GM23338 (cell line): ENCODE measurements at regions not wholly inside any gene's neighbourhood (a gene's known extent, or its start where the extent isn't known, plus 50 kb on each side); places are given as distances from the start of the nearest gene placed in this dataset.

Experiments used
- ATAC-seq: fragments of 200-7000 bp; cut with Tn5 transposase; 3 replicates; pipeline ENCODE4 v1.9.1; 2020
- DNase-seq: peaks from one replicate; pipeline ENCODE4 v3.0.0-alpha.2; 2015; ENCODE audit warnings: low spot score
- H2AFZ ChIP-seq: fragments of 200-600 bp; sonication (generic); 2 replicates; pipeline ENCODE4 v1.8.0; 2016; ENCODE audit warnings: antibody characterized with exemption, mild to moderate bottlenecking, moderate library complexity
- H3F3A ChIP-seq: fragments of 200-600 bp; sonication (generic); replicated peaks from 2 replicates; pipeline ENCODE4 v1.8.0; 2017; ENCODE audit warnings: antibody characterized with exemption, mixed run types, low read depth
- H3K27ac ChIP-seq: fragments of 200-600 bp; sonication (generic); 2 replicates; pipeline ENCODE4 v1.6.1; 2016; ENCODE audit warnings: low read depth
- H3K27me3 ChIP-seq: fragments of 200-600 bp; sonication (generic); 2 replicates; pipeline ENCODE4 v1.8.0; 2016; ENCODE audit warnings: mild to moderate bottlenecking, mixed run types, moderate library complexity; ENCODE audit not compliant: insufficient read depth
- H3K36me3 ChIP-seq: fragments of 200-600 bp; sonication (generic); 2 replicates; pipeline ENCODE4 v1.8.0; 2016; ENCODE audit warnings: mild to moderate bottlenecking; ENCODE audit not compliant: insufficient read depth
- H3K4me1 ChIP-seq: fragments of 200-600 bp; sonication (generic); 2 replicates; pipeline ENCODE4 v1.8.0; 2016; ENCODE audit warnings: mild to moderate bottlenecking, moderate library complexity; ENCODE audit not compliant: insufficient read depth
- H3K4me2 ChIP-seq: fragments of 200-600 bp; sonication (generic); 2 replicates; pipeline ENCODE4 v1.7.1; 2017; ENCODE audit warnings: mixed run types
- H3K4me3 ChIP-seq: fragments of 200-600 bp; sonication (generic); 2 replicates; pipeline ENCODE4 v1.6.1; 2016; ENCODE audit warnings: mixed run types
- H3K79me2 ChIP-seq: fragments of 200-600 bp; sonication (generic); replicated peaks from 2 replicates; pipeline ENCODE4 v1.8.0; 2017; ENCODE audit warnings: mild to moderate bottlenecking; ENCODE audit not compliant: insufficient read depth
- H3K9me2 ChIP-seq: fragments of 200-600 bp; sonication (generic); 2 replicates; pipeline ENCODE4 v1.8.0; 2017; ENCODE audit not compliant: insufficient read depth
- H4K20me1 ChIP-seq: fragments of 200-600 bp; sonication (generic); replicated peaks from 2 replicates; pipeline ENCODE4 v1.8.0; 2017; ENCODE audit warnings: mild to moderate bottlenecking; ENCODE audit not compliant: insufficient read depth
- H3K27ac Mint-ChIP-seq: 2 replicates; pipeline ENCODE4 v1.8.0; 2020; ENCODE audit warnings: inconsistent platforms, mild to moderate bottlenecking, moderate library complexity, mixed read lengths
- H3K27me3 Mint-ChIP-seq: 3 replicates; pipeline ENCODE4 v1.8.0; 2022; ENCODE audit warnings: low read depth, mild to moderate bottlenecking, moderate library complexity, mixed read lengths, inconsistent platforms; ENCODE audit not compliant: insufficient read depth, poor library complexity
- H3K36me3 Mint-ChIP-seq: 3 replicates; pipeline ENCODE4 v1.8.0; 2021; ENCODE audit warnings: low read depth, mild to moderate bottlenecking, inconsistent platforms, moderate library complexity, mixed read lengths
- H3K4me1 Mint-ChIP-seq: 3 replicates; pipeline ENCODE4 v1.8.0; 2020; ENCODE audit warnings: mild to moderate bottlenecking, inconsistent platforms, mixed read lengths
- H3K4me3 Mint-ChIP-seq: 3 replicates; pipeline ENCODE4 v1.8.0; 2021; ENCODE audit warnings: moderate library complexity, mild to moderate bottlenecking, inconsistent platforms, mixed read lengths
- H3K9me3 Mint-ChIP-seq: 3 replicates; pipeline ENCODE4 v1.8.0; 2020; ENCODE audit warnings: moderate library complexity, mild to moderate bottlenecking, inconsistent platforms, mixed read lengths
- EZH2 ChIP-seq: fragments of 200-600 bp; sonication (generic); IDR thresholded peaks from one replicate; pipeline ENCODE4 v1.8.0; 2017; ENCODE audit warnings: antibody characterized with exemption, mild to moderate bottlenecking, low read depth; ENCODE audit not compliant: unreplicated experiment
- EZH2phosphoT487 ChIP-seq: fragments of 200-600 bp; sonication (generic); IDR thresholded peaks from one replicate; pipeline ENCODE4 v1.8.1; 2018; ENCODE audit warnings: antibody characterized with exemption; ENCODE audit not compliant: unreplicated experiment
- JUNB ChIP-seq: IDR thresholded peaks from one replicate; pipeline ENCODE4 v1.6.1; 2016; ENCODE audit warnings: antibody characterized with exemption; ENCODE audit not compliant: unreplicated experiment
- NANOG ChIP-seq: IDR thresholded peaks from 2 replicates; pipeline ENCODE4 v1.6.1; 2016; ENCODE audit warnings: antibody characterized with exemption, borderline replicate concordance
- POLR2AphosphoS5 ChIP-seq: IDR thresholded peaks from 2 replicates; pipeline ENCODE4 v1.6.1; 2016; ENCODE audit warnings: antibody characterized with exemption, low read depth
- ZNF114 ChIP-seq: fragments of 250-450 bp; sonication (Bioruptor Pico); IDR thresholded peaks from 2 replicates; pipeline ENCODE4 v1.5.0; 2020; ENCODE audit warnings: mild to moderate bottlenecking, moderate library complexity
- ZNF331 ChIP-seq: fragments of 250-450 bp; sonication (Bioruptor Pico); IDR thresholded peaks from 2 replicates; pipeline ENCODE4 v1.5.0; 2020; ENCODE audit warnings: low read depth, mild to moderate bottlenecking, moderate library complexity
- TF ChIP-seq, protein P1 (sequence below): IDR thresholded peaks from one replicate; pipeline ENCODE4 v1.6.1; 2018; ENCODE audit warnings: antibody characterized with exemption; ENCODE audit not compliant: unreplicated experiment
- TF ChIP-seq, protein P2 (sequence below): IDR thresholded peaks from 2 replicates; pipeline ENCODE4 v1.6.1; 2016; ENCODE audit warnings: antibody characterized with exemption
- TF ChIP-seq, protein P3 (sequence below), 2 experiments: fragments of 200-600 bp in 1 of 2; sonication (generic) in 1 of 2; conservative IDR thresholded peaks; 2 replicates each; pipeline versions ENCODE4 v1.5.1 to v1.6.1; 2016 to 2017; ENCODE audit warnings: antibody characterized with exemption in 2 of 2, low read depth in 2 of 2, mild to moderate bottlenecking in 2 of 2, moderate library complexity in 1 of 2
- TF ChIP-seq, protein P4 (sequence below): fragments of 250-450 bp; sonication (Bioruptor Pico); IDR thresholded peaks from 2 replicates; pipeline ENCODE4 v1.5.0; 2020; ENCODE audit warnings: mild to moderate bottlenecking, moderate library complexity

DNA sequence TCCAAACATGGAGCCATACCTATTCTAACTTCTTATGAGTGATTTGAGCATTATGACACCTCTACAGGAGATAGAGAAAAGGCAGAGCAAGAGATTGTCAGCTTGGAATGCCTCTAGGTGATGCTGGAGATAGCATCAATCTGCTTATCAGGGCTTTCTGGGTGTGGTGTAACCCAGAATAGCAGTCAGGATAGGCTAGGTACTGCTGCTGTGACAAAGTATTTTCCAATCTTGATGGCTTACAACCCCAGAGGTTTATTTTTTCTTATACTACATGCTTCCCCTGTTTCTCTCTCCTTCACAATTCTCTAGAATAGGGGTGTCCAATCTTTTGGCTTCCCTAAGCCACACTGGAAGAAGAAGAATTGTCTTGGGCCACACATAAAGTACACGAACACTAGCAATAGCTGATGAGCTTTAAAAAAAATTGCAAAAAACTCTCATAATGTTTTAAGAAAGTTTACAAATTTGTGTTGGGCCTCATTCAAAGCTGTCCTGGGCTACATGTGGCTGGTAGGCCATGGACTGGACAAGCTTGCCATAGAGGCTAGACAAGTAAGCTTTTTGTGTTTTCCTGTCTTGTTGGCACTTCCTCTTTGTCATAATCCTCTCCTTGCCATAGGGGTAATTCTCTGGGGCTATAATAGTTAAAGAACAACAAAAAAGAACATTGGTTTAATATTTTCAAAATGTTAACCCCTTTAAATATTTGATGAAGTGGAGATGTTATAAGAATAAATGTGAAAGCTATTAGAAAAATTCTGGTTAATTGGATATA, 123.9 kb upstream of the PMCH start (continued):
- TF ChIP-seq, protein P1, sequence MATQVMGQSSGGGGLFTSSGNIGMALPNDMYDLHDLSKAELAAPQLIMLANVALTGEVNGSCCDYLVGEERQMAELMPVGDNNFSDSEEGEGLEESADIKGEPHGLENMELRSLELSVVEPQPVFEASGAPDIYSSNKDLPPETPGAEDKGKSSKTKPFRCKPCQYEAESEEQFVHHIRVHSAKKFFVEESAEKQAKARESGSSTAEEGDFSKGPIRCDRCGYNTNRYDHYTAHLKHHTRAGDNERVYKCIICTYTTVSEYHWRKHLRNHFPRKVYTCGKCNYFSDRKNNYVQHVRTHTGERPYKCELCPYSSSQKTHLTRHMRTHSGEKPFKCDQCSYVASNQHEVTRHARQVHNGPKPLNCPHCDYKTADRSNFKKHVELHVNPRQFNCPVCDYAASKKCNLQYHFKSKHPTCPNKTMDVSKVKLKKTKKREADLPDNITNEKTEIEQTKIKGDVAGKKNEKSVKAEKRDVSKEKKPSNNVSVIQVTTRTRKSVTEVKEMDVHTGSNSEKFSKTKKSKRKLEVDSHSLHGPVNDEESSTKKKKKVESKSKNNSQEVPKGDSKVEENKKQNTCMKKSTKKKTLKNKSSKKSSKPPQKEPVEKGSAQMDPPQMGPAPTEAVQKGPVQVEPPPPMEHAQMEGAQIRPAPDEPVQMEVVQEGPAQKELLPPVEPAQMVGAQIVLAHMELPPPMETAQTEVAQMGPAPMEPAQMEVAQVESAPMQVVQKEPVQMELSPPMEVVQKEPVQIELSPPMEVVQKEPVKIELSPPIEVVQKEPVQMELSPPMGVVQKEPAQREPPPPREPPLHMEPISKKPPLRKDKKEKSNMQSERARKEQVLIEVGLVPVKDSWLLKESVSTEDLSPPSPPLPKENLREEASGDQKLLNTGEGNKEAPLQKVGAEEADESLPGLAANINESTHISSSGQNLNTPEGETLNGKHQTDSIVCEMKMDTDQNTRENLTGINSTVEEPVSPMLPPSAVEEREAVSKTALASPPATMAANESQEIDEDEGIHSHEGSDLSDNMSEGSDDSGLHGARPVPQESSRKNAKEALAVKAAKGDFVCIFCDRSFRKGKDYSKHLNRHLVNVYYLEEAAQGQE = no peak
- TF ChIP-seq EZH2 = no peak

DNA sequence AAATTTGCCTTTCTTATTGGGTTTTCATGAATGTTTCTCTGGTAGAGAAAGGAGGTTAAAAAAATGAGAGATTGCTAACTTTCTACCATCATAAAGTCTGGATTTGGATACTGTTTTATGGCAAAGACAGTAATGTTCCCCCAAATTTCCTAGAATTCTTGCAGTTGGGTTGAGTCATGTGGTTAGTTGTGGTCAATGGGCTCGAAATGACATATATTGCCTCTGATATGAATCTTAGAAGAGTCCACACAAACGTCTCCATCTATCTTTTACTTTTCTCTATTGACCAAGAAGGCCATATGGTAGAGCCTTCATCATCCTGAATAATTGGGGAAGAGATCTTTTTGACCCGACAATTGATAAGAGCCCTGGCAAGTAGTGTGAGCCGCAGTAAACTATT, 119.5 kb upstream of the PMCH start:
- Histone ChIP-seq H4K20me1 (no peaks in the 10 kb centered on the region), H3K4me2 (no peak overlapping the region), H3F3A (no peaks in the 10 kb centered on the region), H3K27me3 (no peaks in the 10 kb centered on the region), H3K4me3 (no peak overlapping the region), H3K79me2 (no peaks in the 10 kb centered on the region), H3K36me3 (no peaks in the 10 kb centered on the region), H3K4me1 (no peaks in the 10 kb centered on the region), H3K9me2 (no peaks in the 10 kb centered on the region), H3K27ac (no peak overlapping the region), H2AFZ (no peak overlapping the region)
- Mint-ChIP-seq H3K4me3 (no peak overlapping the region), H3K36me3 (0 out of 3 replicates have a peak, but pooled peaks cover 5% of the 10 kb centered on the region), H3K27me3 (peaks cover 4% of the 10 kb centered on the region), H3K4me1 (no peaks in the 10 kb centered on the region; the same call in 2 of the 3 replicates), H3K27ac (no peak overlapping the region), H3K9me3 (no peaks in the 10 kb centered on the region; the same call in 2 of the 3 replicates)
- TF ChIP-seq, protein P2, sequence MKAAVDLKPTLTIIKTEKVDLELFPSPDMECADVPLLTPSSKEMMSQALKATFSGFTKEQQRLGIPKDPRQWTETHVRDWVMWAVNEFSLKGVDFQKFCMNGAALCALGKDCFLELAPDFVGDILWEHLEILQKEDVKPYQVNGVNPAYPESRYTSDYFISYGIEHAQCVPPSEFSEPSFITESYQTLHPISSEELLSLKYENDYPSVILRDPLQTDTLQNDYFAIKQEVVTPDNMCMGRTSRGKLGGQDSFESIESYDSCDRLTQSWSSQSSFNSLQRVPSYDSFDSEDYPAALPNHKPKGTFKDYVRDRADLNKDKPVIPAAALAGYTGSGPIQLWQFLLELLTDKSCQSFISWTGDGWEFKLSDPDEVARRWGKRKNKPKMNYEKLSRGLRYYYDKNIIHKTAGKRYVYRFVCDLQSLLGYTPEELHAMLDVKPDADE = no peak
- TF ChIP-seq, protein P3, sequence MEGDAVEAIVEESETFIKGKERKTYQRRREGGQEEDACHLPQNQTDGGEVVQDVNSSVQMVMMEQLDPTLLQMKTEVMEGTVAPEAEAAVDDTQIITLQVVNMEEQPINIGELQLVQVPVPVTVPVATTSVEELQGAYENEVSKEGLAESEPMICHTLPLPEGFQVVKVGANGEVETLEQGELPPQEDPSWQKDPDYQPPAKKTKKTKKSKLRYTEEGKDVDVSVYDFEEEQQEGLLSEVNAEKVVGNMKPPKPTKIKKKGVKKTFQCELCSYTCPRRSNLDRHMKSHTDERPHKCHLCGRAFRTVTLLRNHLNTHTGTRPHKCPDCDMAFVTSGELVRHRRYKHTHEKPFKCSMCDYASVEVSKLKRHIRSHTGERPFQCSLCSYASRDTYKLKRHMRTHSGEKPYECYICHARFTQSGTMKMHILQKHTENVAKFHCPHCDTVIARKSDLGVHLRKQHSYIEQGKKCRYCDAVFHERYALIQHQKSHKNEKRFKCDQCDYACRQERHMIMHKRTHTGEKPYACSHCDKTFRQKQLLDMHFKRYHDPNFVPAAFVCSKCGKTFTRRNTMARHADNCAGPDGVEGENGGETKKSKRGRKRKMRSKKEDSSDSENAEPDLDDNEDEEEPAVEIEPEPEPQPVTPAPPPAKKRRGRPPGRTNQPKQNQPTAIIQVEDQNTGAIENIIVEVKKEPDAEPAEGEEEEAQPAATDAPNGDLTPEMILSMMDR (conservative IDR thresholded peaks at IDR 0.05; ENCODE audit: low read depth in 2 of 2) = no peak
- TF ChIP-seq JUNB (no peak), NANOG (no peak), ZNF331 (CRISPR knock-in tag) (no peak), POLR2AphosphoS5 (no peak), EZH2 (no peak), EZH2phosphoT487 (no peak), ZNF114 (CRISPR knock-in tag) (no peak)
- TF ChIP-seq, protein P4, sequence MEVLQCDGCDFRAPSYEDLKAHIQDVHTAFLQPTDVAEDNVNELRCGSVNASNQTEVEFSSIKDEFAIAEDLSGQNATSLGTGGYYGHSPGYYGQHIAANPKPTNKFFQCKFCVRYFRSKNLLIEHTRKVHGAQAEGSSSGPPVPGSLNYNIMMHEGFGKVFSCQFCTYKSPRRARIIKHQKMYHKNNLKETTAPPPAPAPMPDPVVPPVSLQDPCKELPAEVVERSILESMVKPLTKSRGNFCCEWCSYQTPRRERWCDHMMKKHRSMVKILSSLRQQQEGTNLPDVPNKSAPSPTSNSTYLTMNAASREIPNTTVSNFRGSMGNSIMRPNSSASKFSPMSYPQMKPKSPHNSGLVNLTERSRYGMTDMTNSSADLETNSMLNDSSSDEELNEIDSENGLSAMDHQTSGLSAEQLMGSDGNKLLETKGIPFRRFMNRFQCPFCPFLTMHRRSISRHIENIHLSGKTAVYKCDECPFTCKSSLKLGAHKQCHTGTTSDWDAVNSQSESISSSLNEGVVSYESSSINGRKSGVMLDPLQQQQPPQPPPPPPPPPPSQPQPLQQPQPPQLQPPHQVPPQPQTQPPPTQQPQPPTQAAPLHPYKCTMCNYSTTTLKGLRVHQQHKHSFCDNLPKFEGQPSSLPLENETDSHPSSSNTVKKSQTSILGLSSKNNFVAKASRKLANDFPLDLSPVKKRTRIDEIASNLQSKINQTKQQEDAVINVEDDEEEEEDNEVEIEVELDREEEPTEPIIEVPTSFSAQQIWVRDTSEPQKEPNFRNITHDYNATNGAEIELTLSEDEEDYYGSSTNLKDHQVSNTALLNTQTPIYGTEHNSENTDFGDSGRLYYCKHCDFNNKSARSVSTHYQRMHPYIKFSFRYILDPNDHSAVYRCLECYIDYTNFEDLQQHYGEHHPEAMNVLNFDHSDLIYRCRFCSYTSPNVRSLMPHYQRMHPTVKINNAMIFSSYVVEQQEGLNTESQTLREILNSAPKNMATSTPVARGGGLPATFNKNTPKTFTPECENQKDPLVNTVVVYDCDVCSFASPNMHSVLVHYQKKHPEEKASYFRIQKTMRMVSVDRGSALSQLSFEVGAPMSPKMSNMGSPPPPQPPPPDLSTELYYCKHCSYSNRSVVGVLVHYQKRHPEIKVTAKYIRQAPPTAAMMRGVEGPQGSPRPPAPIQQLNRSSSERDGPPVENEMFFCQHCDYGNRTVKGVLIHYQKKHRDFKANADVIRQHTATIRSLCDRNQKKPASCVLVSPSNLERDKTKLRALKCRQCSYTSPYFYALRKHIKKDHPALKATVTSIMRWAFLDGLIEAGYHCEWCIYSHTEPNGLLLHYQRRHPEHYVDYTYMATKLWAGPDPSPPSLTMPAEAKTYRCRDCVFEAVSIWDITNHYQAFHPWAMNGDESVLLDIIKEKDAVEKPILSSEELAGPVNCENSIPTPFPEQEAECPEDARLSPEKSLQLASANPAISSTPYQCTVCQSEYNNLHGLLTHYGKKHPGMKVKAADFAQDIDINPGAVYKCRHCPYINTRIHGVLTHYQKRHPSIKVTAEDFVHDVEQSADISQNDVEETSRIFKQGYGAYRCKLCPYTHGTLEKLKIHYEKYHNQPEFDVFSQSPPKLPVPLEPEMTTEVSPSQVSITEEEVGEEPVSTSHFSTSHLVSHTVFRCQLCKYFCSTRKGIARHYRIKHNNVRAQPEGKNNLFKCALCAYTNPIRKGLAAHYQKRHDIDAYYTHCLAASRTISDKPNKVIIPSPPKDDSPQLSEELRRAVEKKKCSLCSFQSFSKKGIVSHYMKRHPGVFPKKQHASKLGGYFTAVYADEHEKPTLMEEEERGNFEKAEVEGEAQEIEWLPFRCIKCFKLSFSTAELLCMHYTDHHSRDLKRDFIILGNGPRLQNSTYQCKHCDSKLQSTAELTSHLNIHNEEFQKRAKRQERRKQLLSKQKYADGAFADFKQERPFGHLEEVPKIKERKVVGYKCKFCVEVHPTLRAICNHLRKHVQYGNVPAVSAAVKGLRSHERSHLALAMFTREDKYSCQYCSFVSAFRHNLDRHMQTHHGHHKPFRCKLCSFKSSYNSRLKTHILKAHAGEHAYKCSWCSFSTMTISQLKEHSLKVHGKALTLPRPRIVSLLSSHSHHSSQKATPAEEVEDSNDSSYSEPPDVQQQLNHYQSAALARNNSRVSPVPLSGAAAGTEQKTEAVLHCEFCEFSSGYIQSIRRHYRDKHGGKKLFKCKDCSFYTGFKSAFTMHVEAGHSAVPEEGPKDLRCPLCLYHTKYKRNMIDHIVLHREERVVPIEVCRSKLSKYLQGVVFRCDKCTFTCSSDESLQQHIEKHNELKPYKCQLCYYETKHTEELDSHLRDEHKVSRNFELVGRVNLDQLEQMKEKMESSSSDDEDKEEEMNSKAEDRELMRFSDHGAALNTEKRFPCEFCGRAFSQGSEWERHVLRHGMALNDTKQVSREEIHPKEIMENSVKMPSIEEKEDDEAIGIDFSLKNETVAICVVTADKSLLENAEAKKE (CRISPR knock-in tag) = no peak
- no peak for ATAC-seq
- DNase-seq = no peak
